Naive thymus-derived CD4-positive, alpha-beta T cell (primary cell): ENCODE measurements at regions not wholly inside any gene's neighbourhood (a gene's known extent, or its start where the extent isn't known, plus 50 kb on each side); places are given as distances from the start of the nearest gene placed in this dataset.
A peak's percentile ranks its signal among the peaks of the same experiment; 100 is the strongest.
"Not testable (repeated sequence)": the region's sequence is repeated elsewhere in the genome, so short reads cannot be mapped to it uniquely, and the experiment has no call there.

Experiments
- ATAC-seq: fragments of 150-1000 bp; cut with Tn5 transposase; 2 replicates; pipeline ENCODE4 v1.10.0; 2021; ENCODE audit warnings: mild to moderate bottlenecking, moderate library complexity
- CTCF ChIA-PET: fragments of 350-600 bp; sonication (Branson Sonifier 250); formaldehyde crosslinking; loops from one replicate; lab custom pipeline; 2021; ENCODE audit warnings: antibody characterized with exemption; lab: Charles Lee
- POLR2A ChIA-PET: fragments of 350-600 bp; sonication (Branson Sonifier 250); formaldehyde crosslinking; loops from one replicate; lab custom pipeline; 2021; ENCODE audit warnings: antibody characterized with exemption, inconsistent platforms; lab: Charles Lee
- DNase-seq, 9 donors: peaks; one replicate each; pipeline versions ENCODE4 v3.0.0 to v3.0.0-alpha.2; 2020 to 2022; ENCODE audit warnings: mixed read lengths in 1 of 9
- H3K27ac ChIP-seq: one replicate; pipeline ENCODE4 v1.7.0; 2013; ENCODE audit warnings: mild to moderate bottlenecking, low read depth, low read length, moderate library complexity
- H3K27me3 ChIP-seq, 2 donors: one replicate each; pipeline ENCODE4 v1.7.0; 2013; ENCODE audit warnings: low read length in 2 of 2, mild to moderate bottlenecking in 2 of 2, moderate library complexity in 2 of 2; ENCODE audit not compliant: control insufficient read depth in 2 of 2, insufficient read depth in 2 of 2
- H3K36me3 ChIP-seq, 3 experiments: 1 replicate in 2 of 3; 2 replicates in 1 of 3; pipeline ENCODE4 v1.7.0; 2013; ENCODE audit warnings: low read length in 3 of 3, mild to moderate bottlenecking in 3 of 3, moderate library complexity in 1 of 3; ENCODE audit not compliant: insufficient read depth in 3 of 3, control insufficient read depth in 2 of 3
- H3K4me1 ChIP-seq, 2 donors: one replicate each; pipeline ENCODE4 v1.7.0; 2013; ENCODE audit warnings: low read length in 2 of 2, mild to moderate bottlenecking in 2 of 2, moderate library complexity in 1 of 2; ENCODE audit not compliant: control insufficient read depth in 2 of 2, insufficient read depth in 2 of 2
- H3K4me3 ChIP-seq: 2 replicates; pipeline ENCODE4 v1.7.0; 2013; ENCODE audit warnings: mild to moderate bottlenecking, low read length
- H3K9me3 ChIP-seq, 3 experiments: 1 replicate in 2 of 3; 2 replicates in 1 of 3; pipeline ENCODE4 v1.7.0; 2013; ENCODE audit warnings: low read length in 3 of 3; ENCODE audit not compliant: control insufficient read depth in 2 of 3
- H3K27ac Mint-ChIP-seq, 9 donors: one replicate each; pipeline ENCODE4 v1.8.0; 2020 to 2022; ENCODE audit warnings: mixed read lengths in 9 of 9, mild to moderate bottlenecking in 8 of 9, moderate library complexity in 5 of 9, inconsistent platforms in 2 of 9
- H3K27me3 Mint-ChIP-seq, 5 donors: one replicate each; pipeline ENCODE4 v1.8.0; 2021 to 2022; ENCODE audit warnings: mixed read lengths in 5 of 5, mild to moderate bottlenecking in 1 of 5
- H3K36me3 Mint-ChIP-seq, 5 donors: one replicate each; pipeline ENCODE4 v1.8.0; 2020 to 2022; ENCODE audit warnings: mixed read lengths in 5 of 5, mild to moderate bottlenecking in 3 of 5, inconsistent platforms in 1 of 5
- H3K4me1 Mint-ChIP-seq, 7 donors: one replicate each; pipeline ENCODE4 v1.8.0; 2020 to 2022; ENCODE audit warnings: mixed read lengths in 7 of 7, mild to moderate bottlenecking in 3 of 7, inconsistent platforms in 1 of 7
- H3K4me3 Mint-ChIP-seq, 10 donors: one replicate each; pipeline ENCODE4 v1.8.0; 2020 to 2022; ENCODE audit warnings: mild to moderate bottlenecking in 10 of 10, mixed read lengths in 10 of 10, moderate library complexity in 6 of 10, inconsistent platforms in 2 of 10
- H3K9me3 Mint-ChIP-seq, 11 donors: one replicate each; pipeline ENCODE4 v1.8.0; 2020 to 2022; ENCODE audit warnings: mixed read lengths in 11 of 11, mild to moderate bottlenecking in 4 of 11, inconsistent platforms in 1 of 11, moderate library complexity in 1 of 11
- intact Hi-C, 2 donors: fragments of 100-400 bp; cut with micrococcal nuclease; formaldehyde crosslinking; loops; one replicate each; pipeline ENCODE4 v1.15.1; 2023

DNA sequence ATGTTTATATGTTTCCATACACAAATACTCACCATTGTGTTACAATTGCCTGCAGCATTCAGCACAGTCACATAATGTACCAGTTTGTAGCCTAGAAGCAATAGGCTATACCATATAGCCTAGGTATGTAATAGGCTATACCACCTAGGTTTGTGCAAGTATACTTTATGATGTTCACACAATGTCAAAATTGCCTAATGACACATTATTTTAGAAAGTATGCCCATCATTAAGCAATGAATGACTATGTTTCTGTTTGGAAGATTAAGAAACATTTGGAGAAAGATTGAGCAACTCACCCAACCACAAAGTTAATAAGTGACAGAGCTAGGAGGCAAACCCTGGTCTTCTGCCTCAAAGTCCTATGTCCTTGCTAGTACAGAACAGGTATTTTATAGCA, 96.8 kb upstream of the GRIA3 start:
- CTCF ChIA-PET = no interaction called here
- POLR2A ChIA-PET = no interaction called here
- Histone ChIP-seq H3K36me3 (no peaks in the 10 kb centered on the region), H3K27ac (no peak overlapping the region), H3K27me3 (no peaks in the 10 kb centered on the region), H3K4me3 (no peak overlapping the region), H3K9me3 (no peaks in the 10 kb centered on the region), H3K4me1 (no peaks in the 10 kb centered on the region)
- Mint-ChIP-seq H3K4me3 (no peak overlapping the region), H3K4me1 (no peaks in the 10 kb centered on the region), H3K27ac (no peak overlapping the region), H3K9me3 (peaks cover 0 to 6% (median 0%) of the 10 kb centered on the region in 11 donors), H3K36me3 (no peaks in the 10 kb centered on the region), H3K27me3 (no peaks in the 10 kb centered on the region)
- intact Hi-C loops = no loop called here
- ATAC-seq = no peak
- DNase-seq = no peak

DNA sequence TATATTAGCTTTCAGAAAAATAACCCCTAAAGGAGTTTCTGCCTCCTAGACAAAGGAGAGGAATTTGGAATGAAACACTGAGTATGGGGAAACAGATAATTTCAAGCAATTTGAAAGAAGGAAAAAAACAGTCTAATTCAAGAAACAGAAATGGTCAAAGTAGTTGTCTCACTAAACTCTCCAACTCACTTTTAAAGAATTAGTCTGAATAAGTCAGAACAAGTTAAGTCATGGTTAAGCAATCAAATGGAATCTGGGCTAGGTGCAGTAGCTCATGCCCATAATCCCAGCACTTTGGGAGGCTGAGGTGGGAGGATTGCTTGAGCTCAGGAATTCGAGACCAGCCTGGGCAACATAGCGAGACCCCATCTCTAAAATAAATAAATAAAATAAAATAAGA, 95.7 kb upstream of the GRIA3 start:
- Histone ChIP-seq H3K36me3 (no peaks in the 10 kb centered on the region), H3K27ac (no peak overlapping the region), H3K4me3 (no peak overlapping the region), H3K9me3 (no peaks in the 10 kb centered on the region), H3K4me1 (no peaks in the 10 kb centered on the region), H3K27me3 (no peaks in the 10 kb centered on the region)
- Mint-ChIP-seq H3K36me3 (no peaks in the 10 kb centered on the region), H3K27ac (no peak overlapping the region), H3K4me3 (no peak overlapping the region), H3K27me3 (no peaks in the 10 kb centered on the region), H3K9me3 (peaks cover 0 to 6% (median 0%) of the 10 kb centered on the region in 11 donors), H3K4me1 (no peaks in the 10 kb centered on the region)
- ATAC-seq = no peak
- no peak for DNase-seq
- intact Hi-C loops = no loop called here
- ChIA-PET CTCF (no interaction called here), POLR2A (no interaction called here)

DNA sequence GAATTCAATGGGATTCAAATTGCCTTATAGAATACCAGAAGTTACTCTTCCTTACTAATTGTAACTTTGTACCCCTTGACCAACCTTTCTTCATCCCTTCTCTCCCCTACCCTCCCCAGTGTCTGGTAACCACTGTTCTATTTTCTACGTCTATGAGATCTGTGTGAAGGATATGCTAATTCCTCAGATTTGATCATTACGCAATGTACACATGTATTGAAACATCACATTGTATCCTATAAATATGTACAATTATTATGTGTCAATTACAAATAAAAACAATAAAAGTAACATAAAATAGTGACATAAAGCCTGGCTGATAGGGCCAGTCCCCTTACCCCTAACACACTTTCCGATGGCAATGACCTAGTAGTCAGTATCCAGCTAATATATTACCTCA, 95.1 kb upstream of the GRIA3 start:
- ATAC-seq = no peak
- Mint-ChIP-seq H3K27ac (no peak overlapping the region), H3K4me1 (no peaks in the 10 kb centered on the region), H3K4me3 (no peak overlapping the region), H3K27me3 (no peaks in the 10 kb centered on the region), H3K36me3 (no peaks in the 10 kb centered on the region), H3K9me3 (peaks cover 0 to 6% (median 0%) of the 10 kb centered on the region in 11 donors)
- no peaks in the 10 kb centered on the region for H3K36me3 ChIP-seq
- ChIA-PET POLR2A (no interaction called here), CTCF (no interaction called here)
- DNase-seq = no peak
- no peaks in the 10 kb centered on the region for H3K9me3 ChIP-seq
- no peaks in the 10 kb centered on the region for H3K4me1 ChIP-seq
- intact Hi-C loops = no loop called here
- H3K4me3 ChIP-seq = no peak overlapping the region
- H3K27ac ChIP-seq = no peak overlapping the region
- no peaks in the 10 kb centered on the region for H3K27me3 ChIP-seq

DNA sequence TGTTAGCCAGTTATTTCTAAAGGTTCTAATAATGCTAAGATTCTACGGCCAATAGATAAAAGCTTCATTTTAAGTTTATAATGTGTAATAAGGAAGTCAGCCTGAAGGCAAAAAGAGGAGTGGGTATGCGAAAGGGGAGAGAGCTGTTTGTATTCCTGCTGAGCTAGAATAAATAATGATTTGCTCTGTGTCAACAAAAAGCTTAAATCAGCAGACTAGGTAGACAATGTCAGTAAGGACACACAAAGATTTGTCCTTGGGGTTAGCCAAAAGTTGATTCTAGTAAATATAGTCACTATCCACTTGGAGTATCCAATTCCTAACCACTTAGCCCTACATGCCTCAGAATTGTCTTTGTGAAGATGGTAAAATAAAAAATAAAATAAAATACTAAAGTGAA, 90.3 kb upstream of the GRIA3 start:
- POLR2A ChIA-PET = no interaction called here
- no peak overlapping the region for H3K4me3 Mint-ChIP-seq
- H3K4me1 Mint-ChIP-seq = no peaks in the 10 kb centered on the region
- Histone ChIP-seq H3K36me3 (no peaks in the 10 kb centered on the region), H3K4me1 (no peaks in the 10 kb centered on the region), H3K4me3 (no peak overlapping the region), H3K9me3 (no peaks in the 10 kb centered on the region), H3K27ac (no peak overlapping the region), H3K27me3 (no peaks in the 10 kb centered on the region)
- DNase-seq (no peak), ATAC-seq (no peak)
- no peaks in the 10 kb centered on the region for H3K27me3 Mint-ChIP-seq
- H3K36me3 Mint-ChIP-seq = no peaks in the 10 kb centered on the region
- intact Hi-C loops = no loop called here
- CTCF ChIA-PET = no interaction called here
- H3K27ac Mint-ChIP-seq = no peak overlapping the region
- H3K9me3 Mint-ChIP-seq = peaks cover 0 to 5% (median 0%) of the 10 kb centered on the region in 11 donors

DNA sequence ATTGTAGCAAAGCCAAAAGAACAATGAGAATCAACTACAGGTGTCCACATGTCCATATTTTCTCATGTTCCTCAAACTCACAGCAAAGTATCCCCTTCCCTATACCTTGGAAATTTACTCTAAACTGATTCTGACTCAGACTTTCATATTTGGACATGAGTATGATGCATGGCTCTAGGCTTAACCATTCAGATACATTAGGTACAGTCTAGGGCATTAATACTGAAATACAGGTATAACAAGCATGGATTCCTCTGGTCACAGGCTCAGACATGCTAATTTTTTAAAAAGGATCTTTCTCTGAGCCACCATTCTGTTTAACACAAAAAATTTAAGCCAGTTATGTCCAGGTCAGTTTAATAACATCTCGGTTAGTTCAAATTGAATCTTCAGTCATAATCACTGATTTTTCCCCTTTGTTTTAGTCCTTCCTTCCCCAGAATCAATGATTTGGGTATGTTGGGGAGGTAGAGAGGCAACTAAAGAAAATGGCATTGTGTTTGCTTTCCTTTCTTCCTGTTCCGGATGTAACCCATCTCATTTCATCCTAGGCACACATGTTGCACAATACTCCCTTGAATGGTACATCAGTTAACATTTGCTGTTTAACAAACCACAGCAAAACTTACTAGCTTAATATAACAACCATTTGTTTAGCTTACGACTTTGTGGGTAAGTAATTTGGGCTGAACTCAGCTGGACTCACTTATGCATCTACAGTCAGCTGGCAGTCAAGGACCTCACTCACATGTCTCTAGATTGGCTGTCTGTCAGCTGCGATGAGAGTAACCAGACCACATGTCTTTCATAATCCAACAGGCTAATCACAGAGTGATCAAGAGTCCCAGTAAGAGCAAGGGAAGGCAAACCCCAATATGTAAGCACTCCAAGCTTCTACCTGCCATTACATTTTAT, 75.3 kb upstream of the GRIA3 start:
- DNase-seq (no peak), ATAC-seq (no peak)
- CTCF ChIA-PET = no interaction called here
- Histone ChIP-seq H3K4me1 (no peaks in the 10 kb centered on the region), H3K4me3 (no peak overlapping the region), H3K36me3 (no peaks in the 10 kb centered on the region), H3K27me3 (no peaks in the 10 kb centered on the region), H3K27ac (no peak overlapping the region), H3K9me3 (no peaks in the 10 kb centered on the region)
- intact Hi-C loops = no loop called here
- Mint-ChIP-seq H3K4me3 (no peak overlapping the region), H3K27ac (no peak overlapping the region), H3K36me3 (no peaks in the 10 kb centered on the region), H3K9me3 (peaks cover 0 to 4% (median 0%) of the 10 kb centered on the region in 11 donors), H3K27me3 (no peaks in the 10 kb centered on the region), H3K4me1 (no peaks in the 10 kb centered on the region)
- POLR2A ChIA-PET = no interaction called here

DNA sequence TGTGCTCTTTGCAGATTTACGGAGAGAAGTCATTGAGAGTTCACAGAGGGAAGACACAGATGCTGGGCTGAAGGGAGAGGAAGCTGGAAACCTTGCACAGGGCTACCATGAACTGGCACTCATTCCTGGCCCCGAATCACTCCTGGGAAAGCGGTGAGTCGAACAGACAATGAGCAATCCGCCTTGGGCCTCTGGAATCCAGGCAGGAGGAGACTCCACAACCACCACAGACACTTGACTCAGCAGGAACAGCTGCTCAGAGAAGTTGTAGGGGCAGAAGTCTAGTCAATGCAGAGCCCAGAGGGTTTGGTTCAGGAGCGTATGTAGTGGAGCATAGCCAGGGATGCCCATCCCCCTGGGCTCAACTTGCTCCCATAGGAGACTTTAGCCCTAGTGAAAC, 62.8 kb upstream of the GRIA3 start:
- no peaks in the 10 kb centered on the region for H3K4me1 ChIP-seq
- ChIA-PET CTCF (no interaction called here), POLR2A (no interaction called here)
- intact Hi-C loops = no loop called here
- Mint-ChIP-seq H3K9me3 (peaks cover 0 to 6% (median 0%) of the 10 kb centered on the region in 11 donors), H3K36me3 (no peaks in the 10 kb centered on the region), H3K4me1 (no peaks in the 10 kb centered on the region), H3K27ac (no peak overlapping the region), H3K27me3 (no peaks in the 10 kb centered on the region), H3K4me3 (no peak overlapping the region)
- no peaks in the 10 kb centered on the region for H3K27me3 ChIP-seq
- DNase-seq (no peak), ATAC-seq (no peak)
- no peaks in the 10 kb centered on the region for H3K9me3 ChIP-seq
- H3K36me3 ChIP-seq = no peaks in the 10 kb centered on the region
- H3K4me3 ChIP-seq = no peak overlapping the region
- H3K27ac ChIP-seq = no peak overlapping the region

DNA sequence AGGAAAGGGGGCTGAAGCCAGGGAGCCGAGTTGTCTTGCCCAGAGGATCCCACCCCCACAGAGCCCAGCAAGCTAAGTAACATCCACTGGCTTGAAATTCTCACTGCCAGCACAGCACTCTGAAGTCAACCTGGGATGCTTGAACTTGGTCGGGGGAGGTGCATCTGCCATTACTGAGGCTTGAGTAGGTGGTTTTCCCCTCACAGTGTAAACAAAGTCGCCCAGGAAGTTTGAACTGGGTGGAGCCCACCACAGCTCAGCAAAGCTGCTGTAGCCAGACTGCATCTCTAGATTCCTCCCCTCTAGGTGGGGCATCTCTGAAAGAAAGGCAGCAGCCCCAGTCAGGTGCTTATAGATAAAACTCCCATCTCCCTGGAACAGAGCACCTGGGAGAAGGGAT, 54.3 kb upstream of the GRIA3 start:
- ATAC-seq, H3K4me3 Mint-ChIP-seq, H3K9me3 Mint-ChIP-seq, H3K27ac ChIP-seq, CTCF ChIA-PET, H3K27me3 ChIP-seq, H3K4me1 ChIP-seq, H3K27me3 Mint-ChIP-seq, intact Hi-C loops, H3K4me3 ChIP-seq, POLR2A ChIA-PET, H3K4me1 Mint-ChIP-seq, H3K36me3 Mint-ChIP-seq, H3K9me3 ChIP-seq, H3K36me3 ChIP-seq: not testable (repeated sequence)
- peak overlapping the region in 1 of 9 donors; percentile 17 for H3K27ac Mint-ChIP-seq
- DNase-seq = peak in 2 of 9 donors; percentile 18 to 31
